WTC11 (cell line): ENCODE measurements at regions not wholly inside any gene's neighbourhood (a gene's known extent, or its start where the extent isn't known, plus 50 kb on each side); places are given as distances from the start of the nearest gene placed in this dataset.

ENCODE experiments used
- ATAC-seq: fragments of 200-7000 bp; cut with Tn5 transposase; 2 replicates; pipeline ENCODE4 v1.10.0; 2021; ENCODE audit warnings: mild to moderate bottlenecking, moderate library complexity
- CTCF ChIA-PET: fragments of 300-600 bp; sonication (Branson Sonifier 250); formaldehyde crosslinking; loops from one replicate; lab custom pipeline; 2021; ENCODE audit warnings: antibody characterized with exemption; lab: Charles Lee
- POLR2A ChIA-PET: fragments of 350-600 bp; sonication (Branson Sonifier 250); formaldehyde crosslinking; loops from one replicate; lab custom pipeline; 2021; ENCODE audit warnings: antibody characterized with exemption; lab: Charles Lee
- DNase-seq: peaks from one replicate; pipeline ENCODE4 v3.0.0; 2021; ENCODE audit warnings: low spot score
- H3K27ac Mint-ChIP-seq: 2 replicates; pipeline ENCODE4 v1.8.0; 2021; ENCODE audit warnings: mixed read lengths
- H3K27me3 Mint-ChIP-seq: 2 replicates; pipeline ENCODE4 v1.8.0; 2021; ENCODE audit warnings: low read depth, mild to moderate bottlenecking, moderate library complexity, mixed read lengths
- H3K36me3 Mint-ChIP-seq: 2 replicates; pipeline ENCODE4 v1.8.0; 2021; ENCODE audit warnings: mixed read lengths
- H3K4me1 Mint-ChIP-seq: 2 replicates; pipeline ENCODE4 v1.8.0; 2022; ENCODE audit warnings: mixed read lengths
- H3K4me3 Mint-ChIP-seq: 2 replicates; pipeline ENCODE4 v1.8.0; 2021; ENCODE audit warnings: mild to moderate bottlenecking, moderate library complexity, mixed read lengths
- H3K9me3 Mint-ChIP-seq: 2 replicates; pipeline ENCODE4 v1.8.0; 2021; ENCODE audit warnings: mixed read lengths
- EMX1 ChIP-seq: fragments of 250-450 bp; sonication (Bioruptor Pico); IDR thresholded peaks from 2 replicates; pipeline ENCODE4 v1.8.0; 2021; ENCODE audit warnings: mild to moderate bottlenecking
- ESRRA ChIP-seq: sonication (generic); formaldehyde crosslinking; IDR thresholded peaks from 2 replicates; pipeline ENCODE4 v1.8.1; 2022; ENCODE audit warnings: mild to moderate bottlenecking, missing genetic modification reagents, borderline replicate concordance
- FOXK1 ChIP-seq: sonication (generic); formaldehyde crosslinking; IDR thresholded peaks from 2 replicates; pipeline ENCODE4 v1.8.0; 2022; ENCODE audit warnings: mild to moderate bottlenecking, moderate library complexity, missing genetic modification reagents
- FOXP1 ChIP-seq: sonication (generic); formaldehyde crosslinking; IDR thresholded peaks from 2 replicates; pipeline ENCODE4 v1.8.0; 2022; ENCODE audit warnings: missing genetic modification reagents, mild to moderate bottlenecking, moderate library complexity, borderline replicate concordance
- GRHL2 ChIP-seq: fragments of 250-450 bp; sonication (Bioruptor Pico); IDR thresholded peaks from 2 replicates; pipeline ENCODE4 v1.8.0; 2022; ENCODE audit warnings: mild to moderate bottlenecking, moderate library complexity; ENCODE audit not compliant: insufficient replicate concordance, severe bottlenecking
- JAZF1 ChIP-seq: fragments of 250-450 bp; sonication (Bioruptor Pico); IDR thresholded peaks from 2 replicates; pipeline ENCODE4 v1.9.0; 2021; ENCODE audit warnings: moderate library complexity, mild to moderate bottlenecking, inconsistent platforms
- MXD4 ChIP-seq: fragments of 250-450 bp; sonication (Bioruptor Pico); IDR thresholded peaks from 2 replicates; pipeline ENCODE4 v1.8.0; 2021; ENCODE audit warnings: mild to moderate bottlenecking, moderate library complexity, borderline replicate concordance
- NFATC4 ChIP-seq: fragments of 250-450 bp; sonication (Bioruptor Pico); IDR thresholded peaks from 2 replicates; pipeline ENCODE4 v1.9.0; 2021; ENCODE audit warnings: mild to moderate bottlenecking
- NR1H2 ChIP-seq: sonication (generic); formaldehyde crosslinking; IDR thresholded peaks from 2 replicates; pipeline ENCODE4 v1.9.0; 2021; ENCODE audit warnings: mild to moderate bottlenecking, moderate library complexity, missing genetic modification reagents
- NR3C1 ChIP-seq: sonication (generic); formaldehyde crosslinking; conservative IDR thresholded peaks from 2 replicates; pipeline ENCODE4 v1.8.1; 2023; ENCODE audit warnings: low read depth, mild to moderate bottlenecking, missing genetic modification reagents
- RORB ChIP-seq: fragments of 250-450 bp; sonication (Bioruptor Pico); IDR thresholded peaks from 2 replicates; pipeline ENCODE4 v1.9.0; 2021; ENCODE audit warnings: mild to moderate bottlenecking
- SOX15 ChIP-seq: fragments of 250-450 bp; sonication (Bioruptor Pico); IDR thresholded peaks from 2 replicates; pipeline ENCODE4 v1.9.0; 2021; ENCODE audit warnings: mild to moderate bottlenecking
- SP1 ChIP-seq: sonication (generic); formaldehyde crosslinking; conservative IDR thresholded peaks from 2 replicates; pipeline ENCODE4 v1.8.1; 2022; ENCODE audit warnings: missing genetic modification reagents
- ZBTB21 ChIP-seq: sonication (generic); formaldehyde crosslinking; IDR thresholded peaks from 2 replicates; pipeline ENCODE4 v1.8.1; 2023; ENCODE audit warnings: mild to moderate bottlenecking, missing genetic modification reagents, borderline replicate concordance
- ZNF232 ChIP-seq: sonication (generic); formaldehyde crosslinking; IDR thresholded peaks from 2 replicates; pipeline ENCODE4 v1.8.0; 2022; ENCODE audit warnings: mild to moderate bottlenecking, missing genetic modification reagents
- ZNF317 ChIP-seq: sonication (generic); formaldehyde crosslinking; IDR thresholded peaks from 2 replicates; pipeline ENCODE4 v1.8.1; 2023; ENCODE audit warnings: low read depth, mild to moderate bottlenecking, moderate library complexity, missing genetic modification reagents, borderline replicate concordance
- ZNF423 ChIP-seq: fragments of 250-450 bp; sonication (Bioruptor Pico); IDR thresholded peaks from 2 replicates; pipeline ENCODE4 v2.1.2; 2022; ENCODE audit warnings: mild to moderate bottlenecking, moderate library complexity
- TF ChIP-seq, protein P1 (sequence below): sonication (generic); formaldehyde crosslinking; IDR thresholded peaks from 2 replicates; pipeline ENCODE4 v1.8.0; 2022; ENCODE audit warnings: mild to moderate bottlenecking, missing genetic modification reagents
- TF ChIP-seq, protein P2 (sequence below): sonication (generic); formaldehyde crosslinking; IDR thresholded peaks from 2 replicates; pipeline ENCODE4 v1.8.0; 2022; ENCODE audit warnings: mild to moderate bottlenecking, missing genetic modification reagents
- TF ChIP-seq, protein P3 (sequence below): sonication (generic); formaldehyde crosslinking; IDR thresholded peaks from 2 replicates; pipeline ENCODE4 v1.8.0; 2023; ENCODE audit warnings: missing genetic modification reagents
- TF ChIP-seq, protein P4 (sequence below): sonication (generic); formaldehyde crosslinking; IDR thresholded peaks from 2 replicates; pipeline ENCODE4 v1.8.1; 2023; ENCODE audit warnings: mild to moderate bottlenecking, missing genetic modification reagents, moderate library complexity
- TF ChIP-seq, protein P5 (sequence below): sonication (generic); formaldehyde crosslinking; IDR thresholded peaks from 2 replicates; pipeline ENCODE4 v1.8.1; 2022; ENCODE audit warnings: missing genetic modification reagents, borderline replicate concordance
- TF ChIP-seq, protein P6 (sequence below): fragments of 250-450 bp; sonication (Bioruptor Pico); IDR thresholded peaks from 2 replicates; pipeline ENCODE4 v1.9.0; 2021; ENCODE audit warnings: mild to moderate bottlenecking
- TF ChIP-seq, protein P7 (sequence below): sonication (generic); formaldehyde crosslinking; IDR thresholded peaks from 2 replicates; pipeline ENCODE4 v1.8.0; 2022; ENCODE audit warnings: mild to moderate bottlenecking, missing genetic modification reagents
- TF ChIP-seq, protein P8 (sequence below): sonication (generic); formaldehyde crosslinking; IDR thresholded peaks from 2 replicates; pipeline ENCODE4 v1.8.1; 2023; ENCODE audit warnings: mild to moderate bottlenecking, missing genetic modification reagents

DNA sequence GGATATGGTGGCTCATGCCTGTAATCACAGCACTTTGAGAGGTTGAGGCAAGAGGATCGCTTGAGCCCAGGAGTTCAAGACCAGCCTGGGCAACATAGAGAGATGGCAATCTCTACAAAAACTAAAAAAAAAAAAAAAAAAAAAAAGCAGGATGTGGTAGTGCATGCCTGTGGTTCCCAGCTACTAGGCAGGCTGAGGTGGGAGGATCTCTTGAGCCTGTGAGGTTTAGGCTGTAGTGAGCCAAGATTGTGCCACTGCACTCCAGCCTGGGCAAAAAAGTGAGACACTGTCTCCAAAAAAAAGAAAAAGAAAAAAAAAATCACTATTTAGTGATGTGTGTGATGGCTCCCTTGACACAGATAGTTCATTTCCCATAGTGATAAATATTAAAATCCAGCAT lies 365.0 kb upstream of the NBEA start:
- Mint-ChIP-seq H3K9me3 (no peaks in the 10 kb centered on the region), H3K27ac (no peak overlapping the region), H3K4me1 (no peaks in the 10 kb centered on the region), H3K36me3 (no peaks in the 10 kb centered on the region), H3K27me3 (no peaks in the 10 kb centered on the region), H3K4me3 (no peak overlapping the region)
- ChIA-PET CTCF (no interaction called here), POLR2A (no interaction called here)
- no peak for TF ChIP-seq GRHL2 (CRISPR knock-in tag)
- TF ChIP-seq ZNF232 (CRISPR knock-in tag): no peak
- TF ChIP-seq NR1H2: no peak
- TF ChIP-seq, protein P1, sequence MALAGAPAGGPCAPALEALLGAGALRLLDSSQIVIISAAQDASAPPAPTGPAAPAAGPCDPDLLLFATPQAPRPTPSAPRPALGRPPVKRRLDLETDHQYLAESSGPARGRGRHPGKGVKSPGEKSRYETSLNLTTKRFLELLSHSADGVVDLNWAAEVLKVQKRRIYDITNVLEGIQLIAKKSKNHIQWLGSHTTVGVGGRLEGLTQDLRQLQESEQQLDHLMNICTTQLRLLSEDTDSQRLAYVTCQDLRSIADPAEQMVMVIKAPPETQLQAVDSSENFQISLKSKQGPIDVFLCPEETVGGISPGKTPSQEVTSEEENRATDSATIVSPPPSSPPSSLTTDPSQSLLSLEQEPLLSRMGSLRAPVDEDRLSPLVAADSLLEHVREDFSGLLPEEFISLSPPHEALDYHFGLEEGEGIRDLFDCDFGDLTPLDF (CRISPR knock-in tag): no peak
- TF ChIP-seq NR3C1 (CRISPR knock-in tag): no peak
- TF ChIP-seq ZNF423: no peak
- no peak for TF ChIP-seq RORB (CRISPR knock-in tag)
- TF ChIP-seq, protein P2, sequence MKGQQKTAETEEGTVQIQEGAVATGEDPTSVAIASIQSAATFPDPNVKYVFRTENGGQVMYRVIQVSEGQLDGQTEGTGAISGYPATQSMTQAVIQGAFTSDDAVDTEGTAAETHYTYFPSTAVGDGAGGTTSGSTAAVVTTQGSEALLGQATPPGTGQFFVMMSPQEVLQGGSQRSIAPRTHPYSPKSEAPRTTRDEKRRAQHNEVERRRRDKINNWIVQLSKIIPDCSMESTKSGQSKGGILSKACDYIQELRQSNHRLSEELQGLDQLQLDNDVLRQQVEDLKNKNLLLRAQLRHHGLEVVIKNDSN (CRISPR knock-in tag): no peak
- no peak for TF ChIP-seq MXD4 (CRISPR knock-in tag)
- TF ChIP-seq, protein P3, sequence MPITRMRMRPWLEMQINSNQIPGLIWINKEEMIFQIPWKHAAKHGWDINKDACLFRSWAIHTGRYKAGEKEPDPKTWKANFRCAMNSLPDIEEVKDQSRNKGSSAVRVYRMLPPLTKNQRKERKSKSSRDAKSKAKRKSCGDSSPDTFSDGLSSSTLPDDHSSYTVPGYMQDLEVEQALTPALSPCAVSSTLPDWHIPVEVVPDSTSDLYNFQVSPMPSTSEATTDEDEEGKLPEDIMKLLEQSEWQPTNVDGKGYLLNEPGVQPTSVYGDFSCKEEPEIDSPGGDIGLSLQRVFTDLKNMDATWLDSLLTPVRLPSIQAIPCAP (CRISPR knock-in tag): no peak
- TF ChIP-seq, protein P4, sequence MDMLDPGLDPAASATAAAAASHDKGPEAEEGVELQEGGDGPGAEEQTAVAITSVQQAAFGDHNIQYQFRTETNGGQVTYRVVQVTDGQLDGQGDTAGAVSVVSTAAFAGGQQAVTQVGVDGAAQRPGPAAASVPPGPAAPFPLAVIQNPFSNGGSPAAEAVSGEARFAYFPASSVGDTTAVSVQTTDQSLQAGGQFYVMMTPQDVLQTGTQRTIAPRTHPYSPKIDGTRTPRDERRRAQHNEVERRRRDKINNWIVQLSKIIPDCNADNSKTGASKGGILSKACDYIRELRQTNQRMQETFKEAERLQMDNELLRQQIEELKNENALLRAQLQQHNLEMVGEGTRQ (CRISPR knock-in tag): no peak
- ATAC-seq: no peak
- DNase-seq: no peak

DNA sequence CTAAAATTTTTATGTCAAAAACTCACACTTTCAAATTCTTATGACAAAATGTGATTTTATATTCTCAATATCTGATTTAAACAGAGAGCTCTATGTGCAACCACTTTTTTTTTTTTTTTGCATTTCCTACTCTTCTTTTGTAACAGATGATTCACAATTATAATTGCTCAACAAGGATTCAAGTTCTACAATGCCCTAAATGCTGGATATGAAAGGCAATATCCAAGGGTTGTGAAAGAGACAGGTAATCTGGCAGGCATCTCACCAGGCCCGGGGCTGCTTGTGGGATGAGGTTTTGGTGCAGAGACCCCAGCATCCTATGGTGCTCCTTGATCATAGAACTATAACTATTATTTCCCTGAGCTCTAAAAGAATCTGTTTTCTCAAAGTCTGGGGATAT lies 363.6 kb upstream of the NBEA start:
- Mint-ChIP-seq H3K9me3 (no peaks in the 10 kb centered on the region), H3K4me1 (no peaks in the 10 kb centered on the region), H3K4me3 (no peak overlapping the region), H3K36me3 (no peaks in the 10 kb centered on the region), H3K27ac (no peak overlapping the region), H3K27me3 (no peaks in the 10 kb centered on the region)
- ChIA-PET CTCF (interaction anchor here (0.6 kb wide), 1 partner anchor 75 kb away, joined by 3 read pairs; no protein-coding TSS in a partner anchor), POLR2A (interaction anchor here (0.6 kb wide), 1 partner anchor 547 kb away, joined by 4 read pairs; no protein-coding TSS in a partner anchor)
- no peak for ATAC-seq
- DNase-seq: no peak
- no peak for TF ChIP-seq SOX15 (CRISPR knock-in tag)
- TF ChIP-seq JAZF1 (CRISPR knock-in tag): no peak
- TF ChIP-seq NFATC4 (CRISPR knock-in tag): no peak
- TF ChIP-seq ZBTB21 (CRISPR knock-in tag): no peak
- TF ChIP-seq EMX1 (CRISPR knock-in tag): no peak
- TF ChIP-seq ZNF317 (CRISPR knock-in tag): no peak
- TF ChIP-seq, protein P5, sequence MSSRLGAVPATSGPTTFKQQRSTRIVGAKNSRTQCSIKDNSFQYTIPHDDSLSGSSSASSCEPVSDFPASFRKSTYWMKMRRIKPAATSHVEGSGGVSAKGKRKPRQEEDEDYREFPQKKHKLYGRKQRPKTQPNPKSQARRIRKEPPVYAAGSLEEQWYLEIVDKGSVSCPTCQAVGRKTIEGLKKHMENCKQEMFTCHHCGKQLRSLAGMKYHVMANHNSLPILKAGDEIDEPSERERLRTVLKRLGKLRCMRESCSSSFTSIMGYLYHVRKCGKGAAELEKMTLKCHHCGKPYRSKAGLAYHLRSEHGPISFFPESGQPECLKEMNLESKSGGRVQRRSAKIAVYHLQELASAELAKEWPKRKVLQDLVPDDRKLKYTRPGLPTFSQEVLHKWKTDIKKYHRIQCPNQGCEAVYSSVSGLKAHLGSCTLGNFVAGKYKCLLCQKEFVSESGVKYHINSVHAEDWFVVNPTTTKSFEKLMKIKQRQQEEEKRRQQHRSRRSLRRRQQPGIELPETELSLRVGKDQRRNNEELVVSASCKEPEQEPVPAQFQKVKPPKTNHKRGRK (CRISPR knock-in tag): no peak
- TF ChIP-seq, protein P1 (CRISPR knock-in tag): no peak
- TF ChIP-seq SP1 (CRISPR knock-in tag): no peak
- TF ChIP-seq ESRRA (CRISPR knock-in tag): no peak
- no peak for TF ChIP-seq FOXK1
- TF ChIP-seq FOXP1 (CRISPR knock-in tag): no peak
- TF ChIP-seq, protein P6, sequence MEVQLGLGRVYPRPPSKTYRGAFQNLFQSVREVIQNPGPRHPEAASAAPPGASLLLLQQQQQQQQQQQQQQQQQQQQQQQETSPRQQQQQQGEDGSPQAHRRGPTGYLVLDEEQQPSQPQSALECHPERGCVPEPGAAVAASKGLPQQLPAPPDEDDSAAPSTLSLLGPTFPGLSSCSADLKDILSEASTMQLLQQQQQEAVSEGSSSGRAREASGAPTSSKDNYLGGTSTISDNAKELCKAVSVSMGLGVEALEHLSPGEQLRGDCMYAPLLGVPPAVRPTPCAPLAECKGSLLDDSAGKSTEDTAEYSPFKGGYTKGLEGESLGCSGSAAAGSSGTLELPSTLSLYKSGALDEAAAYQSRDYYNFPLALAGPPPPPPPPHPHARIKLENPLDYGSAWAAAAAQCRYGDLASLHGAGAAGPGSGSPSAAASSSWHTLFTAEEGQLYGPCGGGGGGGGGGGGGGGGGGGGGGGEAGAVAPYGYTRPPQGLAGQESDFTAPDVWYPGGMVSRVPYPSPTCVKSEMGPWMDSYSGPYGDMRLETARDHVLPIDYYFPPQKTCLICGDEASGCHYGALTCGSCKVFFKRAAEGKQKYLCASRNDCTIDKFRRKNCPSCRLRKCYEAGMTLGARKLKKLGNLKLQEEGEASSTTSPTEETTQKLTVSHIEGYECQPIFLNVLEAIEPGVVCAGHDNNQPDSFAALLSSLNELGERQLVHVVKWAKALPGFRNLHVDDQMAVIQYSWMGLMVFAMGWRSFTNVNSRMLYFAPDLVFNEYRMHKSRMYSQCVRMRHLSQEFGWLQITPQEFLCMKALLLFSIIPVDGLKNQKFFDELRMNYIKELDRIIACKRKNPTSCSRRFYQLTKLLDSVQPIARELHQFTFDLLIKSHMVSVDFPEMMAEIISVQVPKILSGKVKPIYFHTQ (CRISPR knock-in tag): no peak
- TF ChIP-seq, protein P7, sequence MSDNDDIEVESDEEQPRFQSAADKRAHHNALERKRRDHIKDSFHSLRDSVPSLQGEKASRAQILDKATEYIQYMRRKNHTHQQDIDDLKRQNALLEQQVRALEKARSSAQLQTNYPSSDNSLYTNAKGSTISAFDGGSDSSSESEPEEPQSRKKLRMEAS (CRISPR knock-in tag): no peak
- TF ChIP-seq, protein P8, sequence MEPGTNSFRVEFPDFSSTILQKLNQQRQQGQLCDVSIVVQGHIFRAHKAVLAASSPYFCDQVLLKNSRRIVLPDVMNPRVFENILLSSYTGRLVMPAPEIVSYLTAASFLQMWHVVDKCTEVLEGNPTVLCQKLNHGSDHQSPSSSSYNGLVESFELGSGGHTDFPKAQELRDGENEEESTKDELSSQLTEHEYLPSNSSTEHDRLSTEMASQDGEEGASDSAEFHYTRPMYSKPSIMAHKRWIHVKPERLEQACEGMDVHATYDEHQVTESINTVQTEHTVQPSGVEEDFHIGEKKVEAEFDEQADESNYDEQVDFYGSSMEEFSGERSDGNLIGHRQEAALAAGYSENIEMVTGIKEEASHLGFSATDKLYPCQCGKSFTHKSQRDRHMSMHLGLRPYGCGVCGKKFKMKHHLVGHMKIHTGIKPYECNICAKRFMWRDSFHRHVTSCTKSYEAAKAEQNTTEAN: no peak
